ENCODE measurements at regions not wholly inside any gene's neighbourhood (a gene's known extent, or its start where the extent isn't known, plus 50 kb on each side); places are given as distances from the start of the nearest gene placed in this dataset.

DNA sequence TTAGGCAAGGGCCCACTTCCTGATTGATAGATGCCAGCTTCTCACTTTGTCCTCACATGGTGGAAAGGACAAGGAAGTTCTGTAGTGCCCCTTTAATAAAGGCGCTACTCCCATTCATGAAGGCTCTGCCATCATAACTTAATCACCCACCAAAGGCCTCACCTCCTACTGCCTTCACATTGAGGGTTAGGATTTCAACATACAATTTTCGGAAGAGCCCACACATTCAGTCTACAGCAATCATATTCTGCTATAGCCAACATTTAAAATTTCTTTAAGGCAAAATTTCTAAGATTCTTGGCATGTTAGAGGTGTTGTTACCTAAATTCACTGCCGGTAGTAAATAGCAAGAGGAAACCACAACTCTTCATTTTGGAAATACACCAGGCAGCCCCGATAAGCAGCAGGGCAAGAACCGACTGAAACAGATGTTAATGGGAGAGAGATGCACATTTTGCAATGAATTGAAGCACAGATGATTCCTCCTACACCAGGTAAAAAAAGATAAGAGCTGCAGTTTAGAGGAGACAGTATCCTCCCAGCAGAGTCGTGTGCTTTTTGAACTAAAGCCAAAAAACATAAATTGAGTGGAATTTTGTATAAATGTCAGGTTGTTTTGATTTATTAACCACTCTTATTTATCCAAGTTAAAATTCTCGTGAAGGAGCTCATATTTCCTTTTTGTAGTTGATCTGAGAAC lies 594.9 kb downstream of the KCTD8 start:
- no peak for DNase-seq (ENCODE audit: low spot score)
- TF ChIP-seq CTCF (IDR thresholded peaks at IDR 0.05; ENCODE audit: borderline replicate concordance, control extremely low read depth, extremely low read depth, insufficient read depth, missing control alignments), result no peak
- in situ Hi-C loops (cut with MboI; ENCODE audit: low sequenced_read_pairs, unreplicated experiment), result loop anchor here (25.0 kb wide), 1 partner anchor 91 kb away; no protein-coding TSS in a partner anchor

- in situ Hi-C loops (cut with MboI; ENCODE audit: low sequenced_read_pairs, unreplicated experiment), result loop anchor here (25.0 kb wide), 1 partner anchor 93 kb away; no protein-coding TSS in a partner anchor
- no peak for TF ChIP-seq CTCF (IDR thresholded peaks at IDR 0.05; ENCODE audit: borderline replicate concordance, control extremely low read depth, extremely low read depth, insufficient read depth, missing control alignments)
- DNase-seq (ENCODE audit: low spot score), result no peak
These were observed 593.3 kb downstream of the KCTD8 start for GRCh38 chr4:43855283-43855682.

- no peak for DNase-seq (ENCODE audit: low spot score)
- no peak for TF ChIP-seq CTCF (IDR thresholded peaks at IDR 0.05; ENCODE audit: borderline replicate concordance, control extremely low read depth, extremely low read depth, insufficient read depth, missing control alignments)
- in situ Hi-C loops (cut with MboI; ENCODE audit: low sequenced_read_pairs, unreplicated experiment), result loop anchor here (25.0 kb wide), 1 partner anchor 102 kb away; no protein-coding TSS in a partner anchor
These were observed 583.9 kb downstream of the KCTD8 start for GRCh38 chr4:43864616-43865146.

DNA sequence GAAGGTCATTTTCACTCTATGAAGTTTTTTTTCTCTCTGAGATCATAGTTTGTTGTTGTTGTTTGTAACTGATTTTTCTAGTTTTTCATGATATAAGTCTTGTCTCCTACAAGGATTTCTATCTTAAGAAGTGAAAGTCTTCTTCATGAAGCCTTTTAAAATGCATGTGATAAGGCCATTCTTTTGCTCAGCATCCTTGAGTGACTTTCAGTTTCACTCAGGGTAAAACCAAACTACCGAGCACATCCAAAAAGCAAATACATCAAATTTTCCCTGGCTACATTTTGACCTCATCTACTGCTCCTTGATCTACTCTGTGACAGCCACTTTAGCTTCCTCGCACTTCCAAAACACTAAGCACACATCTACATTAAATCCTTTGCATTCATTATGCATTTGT lies 580.7 kb downstream of the KCTD8 start:
- no peak for TF ChIP-seq CTCF (IDR thresholded peaks at IDR 0.05; ENCODE audit: borderline replicate concordance, control extremely low read depth, extremely low read depth, insufficient read depth, missing control alignments)
- in situ Hi-C loops (cut with MboI; ENCODE audit: low sequenced_read_pairs, unreplicated experiment), result loop anchor here (25.0 kb wide), 1 partner anchor 106 kb away; no protein-coding TSS in a partner anchor
- no peak for DNase-seq (ENCODE audit: low spot score)

- no peak for DNase-seq (ENCODE audit: low spot score)
- in situ Hi-C loops (cut with MboI; ENCODE audit: low sequenced_read_pairs, unreplicated experiment), result no loop called here
- no peak for TF ChIP-seq CTCF (IDR thresholded peaks at IDR 0.05; ENCODE audit: borderline replicate concordance, control extremely low read depth, extremely low read depth, insufficient read depth, missing control alignments)
These were observed 573.0 kb downstream of the KCTD8 start for GRCh38 chr4:43875655-43876054.

GRCh38 chr4:43882470-43882869 lies 566.1 kb downstream of the KCTD8 start:
- no peak for TF ChIP-seq CTCF (IDR thresholded peaks at IDR 0.05; ENCODE audit: borderline replicate concordance, control extremely low read depth, extremely low read depth, insufficient read depth, missing control alignments)
- in situ Hi-C loops (cut with MboI; ENCODE audit: low sequenced_read_pairs, unreplicated experiment), result no loop called here
- DNase-seq (ENCODE audit: low spot score), result no peak

Measured in GM13976 (cell line).